ENCODE measurements at regions not wholly inside any gene's neighbourhood (a gene's known extent, or its start where the extent isn't known, plus 50 kb on each side); places are given as distances from the start of the nearest gene placed in this dataset.
"Not testable (repeated sequence)": the region's sequence is repeated elsewhere in the genome, so short reads cannot be mapped to it uniquely, and the experiment has no call there.

DNA sequence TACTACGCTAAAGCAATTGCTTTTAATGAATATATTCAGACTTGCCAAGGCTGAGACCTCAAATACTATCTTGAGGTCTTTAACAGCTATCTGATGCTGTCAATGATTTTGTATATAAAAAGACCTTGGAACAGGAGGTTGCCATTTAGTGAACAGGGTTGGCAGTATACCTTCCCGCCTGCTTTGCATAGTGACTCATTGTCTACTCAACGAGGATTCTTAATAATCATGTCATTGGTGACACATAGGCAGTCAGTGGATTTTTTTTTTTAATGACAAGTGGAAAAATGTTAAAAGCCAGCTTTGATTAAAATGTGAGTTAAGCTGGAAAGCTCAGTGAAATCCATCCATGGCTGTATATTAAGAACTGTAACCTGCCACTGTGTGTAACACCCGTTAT, 164.0 kb downstream of the ASMT start:
- no peak for DNase-seq (ENCODE audit: low read depth)

DNA sequence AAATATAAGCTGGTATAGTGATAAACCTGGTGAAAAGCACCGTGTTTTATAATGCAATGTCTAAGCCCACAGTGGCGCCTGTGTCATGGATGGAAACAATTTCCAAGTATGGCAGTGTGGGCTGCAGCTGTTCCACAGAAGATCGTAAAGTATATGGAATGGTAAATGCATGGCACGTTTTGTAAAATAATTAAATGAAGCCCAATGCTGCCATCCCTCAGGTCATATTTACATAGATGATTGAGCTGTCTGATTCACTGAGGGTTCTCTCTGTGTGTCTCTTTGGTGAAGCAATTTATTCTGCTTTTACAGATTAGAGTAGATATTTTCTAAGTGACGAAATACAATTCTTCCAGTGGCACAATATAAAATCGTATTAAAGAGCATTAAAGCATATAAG, 164.8 kb downstream of the ASMT start:
- no peak for DNase-seq (ENCODE audit: low read depth)

DNA sequence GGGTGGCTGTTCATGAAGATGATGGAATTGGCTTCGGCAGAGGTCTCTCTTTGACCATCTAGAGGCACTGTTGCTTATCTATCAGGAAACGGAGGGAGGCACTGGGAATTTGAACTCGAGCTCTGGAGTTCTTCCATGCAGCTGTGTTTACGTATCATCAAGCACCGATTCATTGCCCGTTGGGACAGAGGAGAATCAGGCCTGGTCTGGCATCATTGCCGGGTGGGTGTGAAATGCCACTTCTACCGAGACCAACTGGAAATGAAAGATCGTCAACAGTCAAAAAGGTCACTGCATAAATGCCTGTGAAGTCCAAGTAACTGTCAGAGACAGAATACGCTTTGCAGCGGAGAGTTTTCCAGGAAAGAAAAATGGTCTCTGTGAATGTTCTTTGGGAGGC, 166.9 kb downstream of the ASMT start:
- DNase-seq (ENCODE audit: low read depth), result no peak

- no peak for DNase-seq (ENCODE audit: low read depth)
These were observed 169.9 kb downstream of the ASMT start for GRCh38 chrX:1784773-1785172.

- no peak for DNase-seq (ENCODE audit: low read depth)
These were observed 173.5 kb downstream of the ASMT start for GRCh38 chrX:1788300-1788911.

GRCh38 chrX:1792636-1793035, 177.8 kb downstream of the ASMT start:
- DNase-seq (ENCODE audit: low read depth), result no peak

DNA sequence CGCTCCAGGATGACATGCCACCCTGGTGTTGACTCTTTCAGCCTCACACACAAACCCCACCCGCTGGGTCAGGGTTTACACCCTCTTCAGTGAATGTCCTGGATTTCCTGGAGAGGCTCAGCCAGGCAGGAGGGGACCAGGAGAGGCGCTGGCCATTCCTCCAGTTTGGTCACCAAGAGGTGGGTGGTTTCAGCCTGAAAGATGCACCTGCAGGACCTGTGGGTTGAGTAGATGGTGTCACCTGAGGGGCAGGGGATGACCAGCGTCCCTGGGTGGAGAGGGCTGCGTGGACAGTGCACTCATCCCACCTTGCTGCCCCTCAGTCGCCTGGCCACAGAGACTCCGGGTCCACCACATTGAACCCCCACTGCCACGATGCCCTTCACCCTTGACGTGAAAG, 179.7 kb downstream of the ASMT start:
- DNase-seq (ENCODE audit: low read depth), result no peak

GRCh38 chrX:1802912-1803311, 188.1 kb downstream of the ASMT start:
- DNase-seq (ENCODE audit: low read depth), result no peak

DNA sequence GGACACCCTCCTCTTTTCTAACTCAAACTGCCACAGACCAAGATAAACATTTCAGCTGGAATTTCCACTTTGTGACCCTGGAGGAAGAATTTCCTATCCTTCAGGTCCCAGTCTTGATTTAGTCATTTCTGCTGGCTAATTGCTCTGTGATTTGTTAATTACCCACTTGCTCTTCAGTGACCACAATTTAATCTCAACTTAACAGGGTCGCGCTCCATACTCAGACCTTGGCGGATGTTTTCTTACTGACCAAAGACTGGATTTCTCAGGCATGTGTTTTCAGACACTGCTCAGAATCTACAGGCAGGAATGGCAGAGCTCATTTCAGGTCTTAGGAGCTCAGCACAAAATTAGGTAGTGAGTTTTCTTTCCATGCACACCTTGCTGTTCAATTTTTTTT, 188.9 kb downstream of the ASMT start:
- DNase-seq (ENCODE audit: low read depth), result no peak

GRCh38 chrX:1807301-1807731, 192.5 kb downstream of the ASMT start:
- peak; percentile 31 for DNase-seq (ENCODE audit: low read depth)

DNA sequence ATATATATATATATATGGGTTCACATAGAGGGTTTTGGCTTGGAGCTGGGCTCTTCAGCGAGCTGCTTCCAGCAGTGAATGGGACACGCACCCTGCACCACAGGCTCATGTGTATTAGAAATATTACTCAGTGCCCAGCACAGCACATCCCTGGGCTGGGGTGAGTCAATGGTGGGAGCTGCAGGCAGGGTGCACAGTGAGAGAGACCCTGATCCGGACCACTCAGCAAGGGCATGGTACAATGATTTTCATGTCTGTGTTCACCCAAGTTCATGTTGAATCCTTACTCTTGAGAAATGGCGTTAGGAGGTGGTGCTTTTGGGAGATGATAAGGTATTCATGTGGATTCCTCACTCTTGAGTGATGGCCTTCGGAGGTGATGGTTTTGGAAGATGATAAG, 194.7 kb downstream of the ASMT start:
- DNase-seq (ENCODE audit: low read depth), result no peak

DNA sequence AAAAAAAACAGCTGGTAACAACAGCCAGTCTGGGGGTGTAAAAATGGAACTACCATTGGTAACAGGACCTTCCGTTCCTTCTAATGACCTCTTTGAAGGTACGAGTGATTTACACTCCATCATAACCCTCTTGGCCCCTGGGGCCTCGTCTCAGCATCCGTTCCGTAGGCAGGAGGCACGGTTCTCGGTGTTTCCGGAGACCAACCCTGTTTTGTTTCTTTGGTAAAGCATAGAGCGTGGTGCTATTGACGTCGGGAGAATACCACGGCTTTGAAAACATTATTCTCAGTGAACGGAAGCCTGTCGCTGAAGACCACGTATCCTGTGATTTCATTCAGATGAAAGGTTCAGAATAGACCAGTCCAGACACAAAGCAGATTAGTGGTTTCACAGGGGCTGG, 198.9 kb downstream of the ASMT start:
- no peak for DNase-seq (ENCODE audit: low read depth)

- DNase-seq (ENCODE audit: low read depth), result no peak
These were observed 200.8 kb downstream of the ASMT start for GRCh38 chrX:1815456-1816175.

DNA sequence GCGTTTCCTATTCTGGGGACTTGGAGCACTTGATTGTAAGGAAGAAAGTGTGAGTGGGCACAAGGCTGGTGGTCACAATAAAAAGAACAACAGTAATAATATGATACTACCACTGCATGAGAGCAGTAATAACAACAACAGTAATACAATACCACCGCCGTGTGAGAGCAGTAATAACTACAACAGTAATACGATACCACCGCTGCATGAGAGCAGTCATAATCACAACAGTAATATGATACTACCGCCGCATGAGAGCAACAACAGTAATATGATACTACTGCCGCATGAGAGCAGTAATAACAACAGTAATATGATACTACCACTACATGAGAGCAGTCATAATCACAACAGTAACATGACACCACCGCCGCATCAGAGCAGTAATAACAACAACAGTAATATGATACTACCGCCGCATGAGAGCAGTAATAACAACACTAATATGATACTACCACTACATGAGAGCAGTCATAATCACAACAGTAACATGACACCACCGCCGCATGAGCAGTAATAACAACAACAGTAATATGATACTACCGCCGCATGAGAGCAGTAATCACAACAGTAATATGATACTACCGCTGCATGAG, 201.6 kb downstream of the ASMT start:
- DNase-seq (ENCODE audit: low read depth), result not testable (repeated sequence)

GRCh38 chrX:1821846-1822245, 207.0 kb downstream of the ASMT start:
- no peak for DNase-seq (ENCODE audit: low read depth)

DNA sequence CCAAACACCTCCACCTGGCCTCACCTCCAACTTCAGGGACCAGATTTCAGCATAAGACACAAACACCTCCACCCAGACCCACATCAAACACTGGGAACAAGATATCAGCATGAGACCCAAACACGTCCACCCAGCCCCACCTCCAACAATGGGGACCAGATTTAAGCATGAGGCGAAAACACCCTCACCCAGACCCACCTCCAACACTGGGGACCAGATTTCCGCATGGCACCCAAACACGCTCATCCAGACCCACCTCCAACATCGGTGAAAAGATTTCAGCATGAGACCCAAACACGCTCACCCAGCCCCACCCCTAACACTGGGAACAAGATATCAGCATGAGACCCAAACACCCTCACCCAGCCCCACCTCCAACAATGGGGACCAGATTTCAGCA, 210.0 kb downstream of the ASMT start:
- DNase-seq (ENCODE audit: low read depth), result no peak

GRCh38 chrX:1833656-1834360, 218.9 kb downstream of the ASMT start:
- no peak for DNase-seq (ENCODE audit: low read depth)

DNA sequence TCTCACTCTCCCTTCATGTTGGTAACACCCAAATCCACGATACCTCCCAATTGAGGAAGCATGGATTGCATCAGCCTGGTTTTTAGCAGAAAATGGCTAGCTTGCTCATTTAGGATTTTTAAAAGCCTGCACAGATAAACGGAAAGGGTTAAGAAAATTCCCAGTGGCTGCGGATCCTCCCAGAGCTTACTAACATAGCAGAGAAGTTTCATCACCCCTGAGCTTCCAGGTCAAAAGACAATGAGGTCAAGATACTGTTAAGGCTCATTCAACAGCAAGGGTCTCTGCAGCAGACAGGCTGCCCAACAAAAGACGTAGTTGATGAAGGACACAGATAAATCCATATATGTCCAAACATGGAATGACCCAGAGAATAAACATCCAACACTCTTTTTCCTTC, 220.2 kb downstream of the ASMT start:
- no peak for DNase-seq (ENCODE audit: low read depth)

GRCh38 chrX:1836683-1837082, 221.8 kb downstream of the ASMT start:
- DNase-seq (ENCODE audit: low read depth), result no peak

DNA sequence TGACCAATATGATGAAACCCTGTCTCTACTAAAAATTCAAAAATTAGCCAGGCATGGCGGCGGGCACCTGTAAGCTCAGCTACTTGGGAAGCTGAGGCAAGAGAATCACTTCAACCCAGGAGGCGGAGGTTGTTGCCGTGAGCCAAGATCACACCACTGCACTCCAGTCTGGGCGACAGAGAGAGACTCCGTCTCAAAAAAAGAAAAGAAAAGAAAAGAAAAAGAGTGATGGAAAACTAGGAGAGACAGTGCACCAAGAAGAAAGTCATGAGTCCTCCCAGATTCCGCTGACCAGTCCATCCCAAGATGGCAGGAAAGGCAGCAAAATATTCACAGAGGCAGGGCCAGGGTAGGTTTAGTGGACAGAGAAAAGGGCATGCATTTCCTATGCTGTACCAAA, 226.9 kb downstream of the ASMT start:
- DNase-seq (ENCODE audit: low read depth), result no peak

- not testable (repeated sequence) for DNase-seq (ENCODE audit: low read depth)
These were observed 232.1 kb downstream of the ASMT start for GRCh38 chrX:1847000-1847399.

- not testable (repeated sequence) for DNase-seq (ENCODE audit: low read depth)
These were observed 232.9 kb downstream of the ASMT start for GRCh38 chrX:1847790-1848189.

GRCh38 chrX:1851527-1851926, 236.7 kb downstream of the ASMT start:
- no peak for DNase-seq (ENCODE audit: low read depth)
